ENCODE measurements at regions not wholly inside any gene's neighbourhood (a gene's known extent, or its start where the extent isn't known, plus 50 kb on each side); places are given as distances from the start of the nearest gene placed in this dataset.

- TF ChIP-seq GATA2 (IDR thresholded peaks at IDR 0.05; ENCODE audit: low read depth, low read length) (no peak), GATA3 (IDR thresholded peaks at IDR 0.05; ENCODE audit: low read depth, low read length) (no peak)
Measured at GRCh38 chr4:110290511-110290910, 92.1 kb upstream of the ELOVL6 start.
